Neutrophil (primary cell): ENCODE measurements at regions not wholly inside any gene's neighbourhood (a gene's known extent, or its start where the extent isn't known, plus 50 kb on each side); places are given as distances from the start of the nearest gene placed in this dataset.

Experiments
- H3K27ac ChIP-seq: fragments of 200-600 bp; sonication (generic); 2 replicates; pipeline ENCODE4 v1.5.1; 2016; ENCODE audit warnings: mild to moderate bottlenecking, moderate library complexity
- H3K27me3 ChIP-seq: fragments of 200-600 bp; sonication (generic); 2 replicates; pipeline ENCODE4 v1.6.0; 2016; ENCODE audit warnings: mild to moderate bottlenecking
- H3K36me3 ChIP-seq: fragments of 200-600 bp; sonication (generic); 2 replicates; pipeline ENCODE4 v1.5.1; 2017
- H3K4me1 ChIP-seq, 2 experiments: fragments of 200-600 bp in 1 of 2; sonication (generic) in 1 of 2; 1 replicate in 1 of 2; 2 replicates in 1 of 2; pipeline versions ENCODE4 v1.5.1 to v1.6.1; 2013 to 2016; ENCODE audit warnings: low read depth in 1 of 2, low read length in 1 of 2, mild to moderate bottlenecking in 1 of 2, moderate library complexity in 1 of 2; ENCODE audit not compliant: control insufficient read depth in 1 of 2, insufficient read depth in 1 of 2
- H3K4me3 ChIP-seq, 2 experiments: fragments of 200-600 bp in 1 of 2; sonication (generic) in 1 of 2; 1 replicate in 1 of 2; 2 replicates in 1 of 2; pipeline ENCODE4 v1.5.1; 2013 to 2016; ENCODE audit warnings: low read depth in 1 of 2, low read length in 1 of 2, mild to moderate bottlenecking in 1 of 2, moderate library complexity in 1 of 2
- H3K9me3 ChIP-seq: fragments of 200-600 bp; sonication (generic); 2 replicates; pipeline ENCODE4 v1.5.1; 2016
- TF ChIP-seq, protein P1 (sequence below): fragments of 200-600 bp; sonication (generic); IDR thresholded peaks from 2 replicates; pipeline ENCODE4 v1.5.1; 2016; ENCODE audit warnings: antibody characterized with exemption

DNA sequence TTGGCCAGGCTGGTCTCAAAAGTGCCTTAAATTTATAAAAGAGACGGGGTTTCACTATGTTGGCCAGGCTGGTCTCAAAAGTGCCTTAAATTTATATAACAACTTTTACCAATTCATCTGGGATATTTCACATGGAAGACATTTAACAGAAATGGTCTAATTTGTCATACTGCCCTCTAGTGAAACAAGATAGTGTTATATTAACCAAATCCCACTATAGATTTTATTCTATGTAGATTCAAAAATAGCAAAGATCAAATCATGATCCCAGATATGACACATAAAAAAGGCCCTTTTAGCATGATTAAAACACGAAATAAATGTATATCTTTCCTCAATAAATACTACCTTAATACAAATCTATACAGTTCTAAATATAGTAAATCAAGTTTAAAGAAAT is 102.8 kb upstream of the TFAP2D start:
- Histone ChIP-seq H3K4me1 (no peaks in the 10 kb centered on the region), H3K27ac (no peak overlapping the region), H3K36me3 (no peaks in the 10 kb centered on the region), H3K4me3 (no peak overlapping the region), H3K27me3 (no peaks in the 10 kb centered on the region), H3K9me3 (no peaks in the 10 kb centered on the region)
- TF ChIP-seq, protein P1, sequence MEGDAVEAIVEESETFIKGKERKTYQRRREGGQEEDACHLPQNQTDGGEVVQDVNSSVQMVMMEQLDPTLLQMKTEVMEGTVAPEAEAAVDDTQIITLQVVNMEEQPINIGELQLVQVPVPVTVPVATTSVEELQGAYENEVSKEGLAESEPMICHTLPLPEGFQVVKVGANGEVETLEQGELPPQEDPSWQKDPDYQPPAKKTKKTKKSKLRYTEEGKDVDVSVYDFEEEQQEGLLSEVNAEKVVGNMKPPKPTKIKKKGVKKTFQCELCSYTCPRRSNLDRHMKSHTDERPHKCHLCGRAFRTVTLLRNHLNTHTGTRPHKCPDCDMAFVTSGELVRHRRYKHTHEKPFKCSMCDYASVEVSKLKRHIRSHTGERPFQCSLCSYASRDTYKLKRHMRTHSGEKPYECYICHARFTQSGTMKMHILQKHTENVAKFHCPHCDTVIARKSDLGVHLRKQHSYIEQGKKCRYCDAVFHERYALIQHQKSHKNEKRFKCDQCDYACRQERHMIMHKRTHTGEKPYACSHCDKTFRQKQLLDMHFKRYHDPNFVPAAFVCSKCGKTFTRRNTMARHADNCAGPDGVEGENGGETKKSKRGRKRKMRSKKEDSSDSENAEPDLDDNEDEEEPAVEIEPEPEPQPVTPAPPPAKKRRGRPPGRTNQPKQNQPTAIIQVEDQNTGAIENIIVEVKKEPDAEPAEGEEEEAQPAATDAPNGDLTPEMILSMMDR: no peak

DNA sequence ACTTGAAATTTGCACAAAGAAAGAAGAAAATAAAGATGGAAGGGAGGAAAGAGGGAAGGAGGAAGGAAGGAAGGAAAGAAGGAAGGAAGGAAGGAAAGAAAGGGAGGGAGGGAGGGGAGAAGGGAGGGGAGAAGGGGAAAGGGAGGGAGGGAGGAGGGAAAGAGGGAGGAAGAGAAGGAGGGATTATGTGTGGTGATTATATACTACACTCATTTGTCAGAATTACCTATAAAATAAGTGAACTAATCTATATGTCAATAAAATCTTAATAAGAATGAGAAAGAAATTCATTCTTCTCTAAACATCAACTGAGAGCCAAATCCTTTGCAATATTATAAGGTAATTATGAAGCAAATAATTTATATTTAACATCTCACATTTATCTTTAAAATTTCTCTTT is 77.9 kb upstream of the TFAP2D start:
- Histone ChIP-seq H3K27ac (no peak overlapping the region), H3K9me3 (no peaks in the 10 kb centered on the region), H3K27me3 (no peaks in the 10 kb centered on the region), H3K4me1 (no peaks in the 10 kb centered on the region), H3K36me3 (no peaks in the 10 kb centered on the region), H3K4me3 (no peak overlapping the region)
- TF ChIP-seq, protein P1: no peak

DNA sequence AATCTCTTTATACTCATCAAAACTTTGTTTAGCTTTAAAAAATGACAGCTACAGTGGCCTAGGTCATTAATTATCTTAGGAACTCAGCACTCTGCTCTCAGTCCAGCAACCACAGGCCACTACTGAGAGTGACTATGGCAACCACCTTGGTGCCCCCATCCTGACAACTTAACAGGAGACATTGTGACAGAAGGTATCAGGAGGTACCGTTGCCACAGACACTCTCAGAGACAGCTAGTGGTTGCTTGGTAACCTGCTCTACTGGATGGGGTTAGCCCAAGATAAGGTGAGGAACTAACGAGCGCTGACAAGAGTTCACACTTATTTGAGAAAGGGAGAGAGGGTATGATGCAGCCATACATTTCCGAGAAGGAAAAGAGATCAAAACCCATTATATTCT is 76.1 kb upstream of the TFAP2D start:
- no peaks in the 10 kb centered on the region for H3K4me1 ChIP-seq
- H3K27ac ChIP-seq: no peak overlapping the region
- no peaks in the 10 kb centered on the region for H3K36me3 ChIP-seq
- H3K27me3 ChIP-seq: no peaks in the 10 kb centered on the region
- H3K9me3 ChIP-seq: no peaks in the 10 kb centered on the region
- TF ChIP-seq, protein P1: no peak
- H3K4me3 ChIP-seq: no peak overlapping the region

DNA sequence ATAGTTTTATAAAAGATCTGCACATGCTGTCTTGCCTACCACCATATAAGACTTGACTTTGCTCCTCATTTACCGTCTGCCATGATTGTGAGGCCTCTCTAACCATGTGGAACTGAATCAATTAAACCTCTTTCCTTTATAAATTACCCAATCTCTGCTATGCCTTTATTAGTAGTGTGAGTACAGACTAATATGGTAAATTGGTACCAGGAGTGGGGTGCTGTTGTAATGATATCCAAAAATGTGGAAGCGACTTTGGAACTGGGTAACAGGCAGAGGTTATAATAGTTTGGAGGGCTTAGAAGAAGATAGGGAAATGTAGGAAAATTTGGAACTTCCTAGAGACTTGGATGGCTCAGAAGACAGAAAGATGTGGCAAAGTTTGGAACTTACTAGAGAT is 64.2 kb upstream of the TFAP2D start:
- Histone ChIP-seq H3K27ac (no peak overlapping the region), H3K4me1 (no peaks in the 10 kb centered on the region), H3K27me3 (no peaks in the 10 kb centered on the region), H3K36me3 (no peaks in the 10 kb centered on the region), H3K4me3 (no peak overlapping the region), H3K9me3 (no peaks in the 10 kb centered on the region)
- TF ChIP-seq, protein P1: no peak

DNA sequence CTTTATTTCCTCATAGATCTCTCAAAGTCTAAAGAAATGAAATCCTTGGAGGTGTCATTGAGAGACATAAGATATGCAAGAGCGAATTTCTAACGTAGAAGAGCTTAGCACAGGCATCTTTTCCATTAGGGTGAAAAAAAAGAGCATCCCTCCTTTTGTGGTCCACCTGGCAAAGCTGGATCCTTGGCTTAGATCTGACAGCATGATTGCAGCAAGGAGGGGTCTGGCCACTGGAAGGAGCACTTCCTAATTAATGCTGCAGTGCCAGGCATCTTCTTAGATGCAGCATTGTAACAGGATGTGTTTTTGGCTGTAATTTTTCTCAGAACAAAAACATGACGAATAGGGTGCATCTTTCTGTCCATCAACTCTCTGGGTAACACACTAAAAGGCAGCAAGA is 60.1 kb upstream of the TFAP2D start:
- no peaks in the 10 kb centered on the region for H3K4me1 ChIP-seq
- H3K27ac ChIP-seq: no peak overlapping the region
- no peaks in the 10 kb centered on the region for H3K36me3 ChIP-seq
- TF ChIP-seq, protein P1: no peak
- H3K4me3 ChIP-seq: no peak overlapping the region
- no peaks in the 10 kb centered on the region for H3K27me3 ChIP-seq
- H3K9me3 ChIP-seq: no peaks in the 10 kb centered on the region

DNA sequence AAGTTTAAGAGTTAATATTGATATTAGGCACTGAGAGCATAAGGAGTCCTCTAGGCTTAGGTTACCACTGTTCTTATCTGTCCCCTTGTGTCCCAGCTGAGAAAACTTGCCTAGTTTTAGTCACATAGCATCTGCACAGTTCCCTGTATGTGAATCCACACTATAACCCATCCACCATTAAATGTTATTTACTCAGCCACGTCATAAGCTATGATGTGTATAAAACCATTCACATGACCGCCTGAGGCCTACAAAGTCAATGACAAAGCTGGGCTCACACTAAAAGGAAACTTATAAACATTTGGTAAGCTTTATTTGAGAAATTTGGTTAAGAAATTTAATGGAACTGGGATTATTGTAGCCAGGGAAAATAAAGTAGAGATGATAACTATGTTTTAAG is 59.2 kb upstream of the TFAP2D start:
- Histone ChIP-seq H3K4me1 (no peaks in the 10 kb centered on the region), H3K27me3 (no peaks in the 10 kb centered on the region), H3K4me3 (no peak overlapping the region), H3K36me3 (no peaks in the 10 kb centered on the region), H3K27ac (no peak overlapping the region), H3K9me3 (no peaks in the 10 kb centered on the region)
- TF ChIP-seq, protein P1: no peak
